22Rv1 (cell line): ENCODE measurements at regions not wholly inside any gene's neighbourhood (a gene's known extent, or its start where the extent isn't known, plus 50 kb on each side); places are given as distances from the start of the nearest gene placed in this dataset.

Experiments
- CTCF ChIP-seq: fragments of 450-650 bp; IDR thresholded peaks from 2 replicates; pipeline ENCODE4 v1.5.1; 2017; ENCODE audit warnings: mild to moderate bottlenecking
- ZFX ChIP-seq: fragments of 450-650 bp; IDR thresholded peaks from 2 replicates; pipeline ENCODE4 v1.6.1; 2017; ENCODE audit warnings: antibody characterized with exemption, borderline replicate concordance

- TF ChIP-seq CTCF: no peak
- no peak for TF ChIP-seq ZFX
These were observed 416.7 kb upstream of the MAOA start for GRCh38 chrX:43239356-43239755.
